ENCODE measurements at regions not wholly inside any gene's neighbourhood (a gene's known extent, or its start where the extent isn't known, plus 50 kb on each side); places are given as distances from the start of the nearest gene placed in this dataset.

- in situ Hi-C loops (cut with MboI; ENCODE audit: low sequenced_read_pairs): loop anchor here (25.0 kb wide), 1 partner anchor 243 kb away; no protein-coding TSS in a partner anchor
Observed at GRCh38 chr9:26744191-26744965, 148.2 kb downstream of the CAAP1 start.

- in situ Hi-C loops (cut with MboI; ENCODE audit: low sequenced_read_pairs): loop anchor here (25.0 kb wide), 1 partner anchor 244 kb away; no protein-coding TSS in a partner anchor
Observed at GRCh38 chr9:26742828-26743476, 149.7 kb downstream of the CAAP1 start.

- in situ Hi-C loops (cut with MboI; ENCODE audit: low sequenced_read_pairs): loop anchor here (25.0 kb wide), 1 partner anchor 252 kb away; no protein-coding TSS in a partner anchor
Observed at GRCh38 chr9:26735160-26735559, 157.4 kb downstream of the CAAP1 start.

GRCh38 chr9:26729187-26729586 lies 163.4 kb downstream of the CAAP1 start:
- in situ Hi-C loops (cut with MboI; ENCODE audit: low sequenced_read_pairs): loop anchor here (25.0 kb wide), 1 partner anchor 258 kb away; no protein-coding TSS in a partner anchor

- in situ Hi-C loops (cut with MboI; ENCODE audit: low sequenced_read_pairs): loop anchor here (25.0 kb wide), 1 partner anchor 260 kb away; no protein-coding TSS in a partner anchor
Observed at GRCh38 chr9:26727471-26727870, 165.1 kb downstream of the CAAP1 start.

GRCh38 chr9:26725573-26725972 lies 167.0 kb downstream of the CAAP1 start:
- in situ Hi-C loops (cut with MboI; ENCODE audit: low sequenced_read_pairs): loop anchor here (25.0 kb wide), 1 partner anchor 262 kb away; no protein-coding TSS in a partner anchor

- in situ Hi-C loops (cut with MboI; ENCODE audit: low sequenced_read_pairs): no loop called here
Observed at GRCh38 chr9:26723486-26723885, 169.1 kb downstream of the CAAP1 start.

GRCh38 chr9:26722755-26723154 lies 169.8 kb downstream of the CAAP1 start:
- in situ Hi-C loops (cut with MboI; ENCODE audit: low sequenced_read_pairs): no loop called here

- in situ Hi-C loops (cut with MboI; ENCODE audit: low sequenced_read_pairs): no loop called here
Observed at GRCh38 chr9:26710008-26710407, 182.6 kb downstream of the CAAP1 start.

- in situ Hi-C loops (cut with MboI; ENCODE audit: low sequenced_read_pairs): no loop called here
Observed at GRCh38 chr9:26706223-26706622, 186.4 kb downstream of the CAAP1 start.

- in situ Hi-C loops (cut with MboI; ENCODE audit: low sequenced_read_pairs): no loop called here
Observed at GRCh38 chr9:26695298-26695622, 197.3 kb downstream of the CAAP1 start.

- in situ Hi-C loops (cut with MboI; ENCODE audit: low sequenced_read_pairs): no loop called here
Observed at GRCh38 chr9:26694381-26695297, 198.0 kb downstream of the CAAP1 start.

- in situ Hi-C loops (cut with MboI; ENCODE audit: low sequenced_read_pairs): no loop called here
Observed at GRCh38 chr9:26689041-26689440, 203.6 kb downstream of the CAAP1 start.

- in situ Hi-C loops (cut with MboI; ENCODE audit: low sequenced_read_pairs): no loop called here
Observed at GRCh38 chr9:26687421-26687820, 205.2 kb downstream of the CAAP1 start.

GRCh38 chr9:26685818-26686217 lies 206.8 kb downstream of the CAAP1 start:
- in situ Hi-C loops (cut with MboI; ENCODE audit: low sequenced_read_pairs): no loop called here

- in situ Hi-C loops (cut with MboI; ENCODE audit: low sequenced_read_pairs): no loop called here
Observed at GRCh38 chr9:26684029-26684428, 208.6 kb downstream of the CAAP1 start.

GRCh38 chr9:26682796-26683496 lies 209.7 kb downstream of the CAAP1 start:
- in situ Hi-C loops (cut with MboI; ENCODE audit: low sequenced_read_pairs): no loop called here

- in situ Hi-C loops (cut with MboI; ENCODE audit: low sequenced_read_pairs): no loop called here
Observed at GRCh38 chr9:26682041-26682440, 210.6 kb downstream of the CAAP1 start.

GRCh38 chr9:26677965-26678706 lies 214.5 kb downstream of the CAAP1 start:
- in situ Hi-C loops (cut with MboI; ENCODE audit: low sequenced_read_pairs): no loop called here

- in situ Hi-C loops (cut with MboI; ENCODE audit: low sequenced_read_pairs): no loop called here
Observed at GRCh38 chr9:26675035-26675434, 217.6 kb downstream of the CAAP1 start.

All from HL-60/S4 treated with phorbol 12-myristate 13-acetate at 8.2 ng/mL for 4 days and 3 days (cell line).